Dermis microvascular lymphatic vessel endothelial cell (primary cell): ENCODE measurements at regions not wholly inside any gene's neighbourhood (a gene's known extent, or its start where the extent isn't known, plus 50 kb on each side); places are given as distances from the start of the nearest gene placed in this dataset.
"Not testable (repeated sequence)": the region's sequence is repeated elsewhere in the genome, so short reads cannot be mapped to it uniquely, and the experiment has no call there.

ENCODE experiments used
- DNase-seq, 2 donors: peaks; one replicate each; pipeline versions ENCODE4 v3.0.0 to v3.0.0-alpha.2; 2010; ENCODE audit warnings: low read depth in 2 of 2

GRCh38 chr13:22933571-22934181 is 247.1 kb upstream of the SGCG start:
- no peak for DNase-seq

DNA sequence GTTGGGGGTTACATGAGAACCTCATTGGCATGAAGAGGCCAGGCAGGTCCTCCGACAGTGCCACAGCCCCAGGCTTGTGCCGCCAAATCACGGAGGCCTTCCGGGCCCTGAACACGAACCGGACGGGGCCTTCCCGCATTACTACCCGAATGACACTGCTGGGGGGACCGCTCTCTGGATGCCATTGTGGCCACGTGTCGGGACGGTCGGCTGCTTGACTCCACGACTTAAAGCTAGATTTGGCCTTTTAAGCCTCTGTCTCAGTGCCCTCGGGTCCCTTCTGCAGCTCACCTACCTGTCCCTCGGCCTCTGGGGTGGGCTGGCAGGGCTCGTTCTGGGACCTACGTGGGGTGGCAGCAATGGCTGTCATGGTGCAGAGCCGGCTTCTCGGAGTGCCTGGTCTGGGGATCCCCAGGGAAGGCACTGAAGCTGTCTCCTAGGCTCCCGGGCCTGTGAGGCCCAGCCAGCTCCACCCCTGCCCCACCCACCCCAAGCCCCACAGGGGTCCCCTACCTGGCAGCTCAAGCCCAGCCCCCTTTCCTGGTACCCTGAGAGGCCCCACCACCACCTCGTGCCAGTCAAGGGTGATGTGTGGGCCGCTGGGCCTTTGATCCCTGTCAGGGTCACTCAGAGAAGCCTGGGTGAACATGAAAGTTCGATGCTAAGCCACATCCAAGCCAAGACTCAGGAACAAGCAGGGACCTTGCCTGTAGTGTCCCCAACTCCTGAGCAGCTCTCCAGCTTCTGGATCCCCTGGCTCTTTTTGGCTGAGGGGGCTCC is 245.8 kb upstream of the SGCG start:
- DNase-seq = no peak

DNA sequence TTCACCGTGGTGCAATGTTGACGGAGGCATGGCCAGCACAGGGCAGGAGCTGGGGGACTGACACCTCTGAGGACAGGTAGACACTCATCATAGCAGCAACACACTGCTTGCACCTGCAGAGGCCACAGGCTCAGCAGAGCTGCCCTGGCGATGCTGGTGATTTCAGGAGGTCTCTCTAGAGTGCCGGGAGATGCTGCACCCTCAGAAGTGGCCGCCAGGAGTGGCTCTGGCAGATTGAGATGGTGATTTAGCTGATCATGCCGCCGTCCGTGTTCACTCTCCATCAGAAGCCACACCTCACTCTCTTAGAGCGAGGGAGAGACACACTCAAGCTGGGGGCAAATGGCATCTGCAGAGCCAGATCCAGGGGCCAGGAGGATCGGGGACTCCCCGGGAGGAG is 244.6 kb upstream of the SGCG start:
- no peak for DNase-seq

- no peak for DNase-seq
These were observed 243.5 kb upstream of the SGCG start for GRCh38 chr13:22937241-22937640.

GRCh38 chr13:22937953-22938352 is 242.8 kb upstream of the SGCG start:
- no peak for DNase-seq

DNA sequence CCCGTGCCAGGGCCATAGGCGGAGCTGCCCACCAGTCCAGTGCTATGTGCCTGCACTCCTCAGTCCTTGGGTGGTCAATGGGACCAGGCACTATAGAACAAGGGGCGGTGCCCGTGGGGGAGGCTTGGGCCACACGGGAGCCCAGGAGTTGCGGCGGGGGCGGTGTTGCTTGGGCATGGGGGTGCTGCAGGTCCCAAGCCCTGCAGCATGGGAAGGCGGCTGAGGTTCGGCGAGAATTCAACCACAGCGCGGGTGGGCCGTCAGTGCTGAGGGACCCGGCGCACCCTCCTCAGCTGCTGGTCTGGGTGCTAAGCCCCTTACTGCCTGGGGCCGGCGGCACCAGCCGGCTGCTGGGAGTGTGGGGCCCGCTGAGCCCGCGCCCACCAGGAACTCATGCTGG is 242.2 kb upstream of the SGCG start:
- DNase-seq = no peak

DNA sequence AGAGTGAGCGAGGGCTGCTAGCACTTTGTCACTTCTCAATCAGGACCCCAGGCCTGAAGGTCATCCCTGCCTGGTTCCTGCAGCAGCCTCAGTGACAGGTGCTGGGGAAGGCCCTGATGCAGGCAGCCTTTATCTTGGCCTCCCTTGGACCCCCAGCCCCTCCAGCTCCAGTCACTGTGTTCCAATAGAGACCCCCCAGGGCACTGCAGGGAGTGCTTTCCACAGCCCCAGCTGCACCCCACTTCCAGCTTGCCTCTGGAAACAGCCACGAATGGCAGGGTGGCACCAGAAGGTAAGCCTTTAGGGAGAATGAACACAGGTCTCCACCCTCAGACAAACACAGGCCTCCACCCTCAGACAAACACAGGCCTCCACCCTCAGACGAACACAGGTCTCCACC is 241.6 kb upstream of the SGCG start:
- no peak for DNase-seq

- DNase-seq = no peak
These were observed 240.6 kb upstream of the SGCG start for GRCh38 chr13:22940090-22940710.

GRCh38 chr13:22940736-22941135 is 240.0 kb upstream of the SGCG start:
- no peak for DNase-seq

DNA sequence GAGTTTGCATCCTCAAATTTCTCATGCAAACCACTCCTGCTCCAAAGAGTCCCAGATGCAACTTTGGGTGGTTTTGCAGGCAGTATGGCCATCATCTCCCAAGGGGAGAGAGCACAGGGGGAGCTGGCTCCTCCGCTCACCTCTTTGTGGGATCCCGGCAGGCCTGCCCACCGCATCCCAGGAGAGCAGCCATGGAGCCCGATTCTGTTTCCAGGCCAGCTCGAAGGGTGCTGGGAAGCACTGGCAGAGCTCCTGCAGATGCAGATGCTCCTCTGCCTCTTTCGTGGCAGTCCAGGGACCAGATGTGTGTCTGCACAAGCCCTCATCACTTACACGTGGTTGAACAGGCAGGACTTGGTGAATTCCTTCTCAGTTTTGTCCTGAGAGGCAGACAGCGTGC is 239.3 kb upstream of the SGCG start:
- not testable (repeated sequence) for DNase-seq

- DNase-seq = not testable (repeated sequence)
These were observed 237.9 kb upstream of the SGCG start for GRCh38 chr13:22942831-22943230.

GRCh38 chr13:22944378-22944777 is 236.4 kb upstream of the SGCG start:
- DNase-seq = no peak

- DNase-seq = no peak
These were observed 235.2 kb upstream of the SGCG start for GRCh38 chr13:22945321-22946226.

DNA sequence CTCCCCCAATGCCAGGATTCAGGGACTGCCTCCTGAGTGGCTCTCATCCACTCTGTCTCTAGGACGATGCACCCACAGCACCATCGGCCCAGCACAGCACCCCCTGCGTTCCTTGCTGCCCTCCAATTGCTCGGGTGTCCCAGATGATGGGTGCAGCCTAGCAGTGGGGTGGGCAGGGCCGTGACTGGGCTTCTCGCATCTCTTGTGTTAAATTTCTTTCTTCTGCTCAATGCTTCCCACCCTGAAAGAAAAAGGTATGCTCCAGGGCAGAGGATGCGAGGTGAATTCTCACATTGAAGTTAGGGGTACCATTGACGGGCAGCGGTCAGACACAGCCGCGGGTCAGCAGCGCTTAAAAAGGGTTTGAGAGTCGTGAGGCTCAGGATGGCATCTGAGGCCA is 232.4 kb upstream of the SGCG start:
- DNase-seq = no peak

DNA sequence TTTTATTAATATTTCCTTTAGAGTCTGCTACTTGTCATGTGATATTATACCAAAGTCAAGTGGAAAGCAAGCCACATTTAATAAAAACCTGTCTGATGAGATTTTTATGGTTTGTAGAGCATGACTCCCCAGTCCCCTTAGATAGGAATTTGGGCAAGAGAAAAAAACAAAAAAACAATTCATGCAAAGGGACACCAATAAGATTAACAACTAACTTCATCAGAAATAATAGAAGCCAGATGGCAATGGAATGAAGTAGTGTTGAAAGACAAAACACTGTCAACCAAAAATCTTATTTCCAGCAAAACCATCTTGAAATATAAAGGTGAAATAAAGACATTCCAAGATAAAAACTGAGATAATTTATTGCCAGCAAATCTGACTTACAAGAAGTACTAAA is 228.8 kb upstream of the SGCG start:
- DNase-seq = not testable (repeated sequence)

DNA sequence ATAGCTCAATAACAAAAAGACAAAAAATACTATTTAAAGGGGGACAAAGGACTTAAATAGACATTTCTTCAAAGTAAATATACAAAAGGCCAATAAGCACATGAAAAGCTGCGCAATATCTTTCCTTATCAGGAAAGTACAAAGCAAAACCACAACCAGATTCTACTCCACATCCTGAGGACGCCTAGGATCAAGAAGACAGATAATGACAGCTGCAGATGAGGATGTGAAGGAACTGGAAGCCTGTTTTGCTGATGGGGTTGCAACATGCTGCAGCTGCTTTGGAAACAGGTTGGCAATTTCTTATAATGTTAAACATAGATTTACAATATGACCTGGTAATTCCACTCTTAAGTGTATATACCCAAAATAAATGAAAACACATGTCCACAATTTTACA is 225.6 kb upstream of the SGCG start:
- DNase-seq = not testable (repeated sequence)

GRCh38 chr13:22956456-22957115 is 224.2 kb upstream of the SGCG start:
- DNase-seq = not testable (repeated sequence)

DNA sequence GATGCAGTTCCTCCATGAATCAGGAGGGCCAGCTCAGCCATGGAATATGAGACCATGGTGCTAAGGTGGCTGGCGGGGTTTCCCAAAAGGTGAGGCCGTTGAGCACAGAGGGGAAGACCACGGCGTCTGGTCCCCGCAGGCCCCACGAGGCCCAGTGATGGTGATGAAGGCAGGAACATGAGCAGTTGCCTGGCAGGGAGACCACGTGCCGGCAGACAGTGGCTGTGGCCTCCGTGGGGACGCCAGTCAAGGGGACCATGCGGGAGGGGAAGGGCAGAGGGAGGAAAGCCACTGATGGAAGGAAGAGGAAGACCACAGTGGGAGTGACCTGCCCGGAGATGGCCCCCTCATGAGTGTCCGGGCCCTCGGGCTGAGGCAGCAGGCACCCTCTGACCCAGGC is 220.9 kb upstream of the SGCG start:
- DNase-seq = not testable (repeated sequence)

DNA sequence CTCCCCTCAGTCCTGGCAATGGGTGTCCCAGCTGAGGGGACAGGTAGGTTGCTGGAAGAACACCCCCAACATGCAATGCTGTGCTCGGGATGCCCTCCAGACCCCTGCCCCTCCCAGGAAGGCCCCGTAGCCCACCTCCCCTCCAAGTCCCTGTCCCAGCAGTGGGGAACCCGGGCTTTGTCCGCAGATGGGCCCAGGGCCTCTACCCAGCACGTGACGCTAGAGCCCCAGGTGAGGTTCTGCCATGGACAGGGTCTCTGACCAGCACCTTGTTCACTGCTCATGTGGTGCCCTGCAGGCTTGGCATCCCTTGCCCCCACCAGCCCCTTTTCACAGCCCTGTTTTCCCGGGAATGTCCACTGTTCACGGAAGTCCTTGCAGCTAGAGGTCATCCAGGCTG is 220.0 kb upstream of the SGCG start:
- DNase-seq = no peak

GRCh38 chr13:22961342-22961741 is 219.4 kb upstream of the SGCG start:
- DNase-seq = not testable (repeated sequence)

- no peak for DNase-seq
These were observed 218.8 kb upstream of the SGCG start for GRCh38 chr13:22961835-22962537.
